K562 (cell line): ENCODE measurements at regions not wholly inside any gene's neighbourhood (a gene's known extent, or its start where the extent isn't known, plus 50 kb on each side); places are given as distances from the start of the nearest gene placed in this dataset.

Experiments used
- ATAC-seq: fragments of 200-7000 bp; cut with Tn5 transposase; 3 replicates; pipeline ENCODE4 v1.9.1; 2020; ENCODE audit warnings: moderate library complexity
- BruUV-seq: library from RNA; stranded (reverse); fragments of 400-500 nt; replicated peaks from 2 replicates; lab custom pipeline; 2021; lab: Mats Ljungman, UMichigan
- CTCF ChIA-PET: fragments of 300-600 bp; formaldehyde crosslinking; extraction: SDS; loops from one replicate; lab custom pipeline; 2021; ENCODE audit warnings: low intra/inter-chr PET ratio; lab: Yijun Ruan, JAX
- POLR2A ChIA-PET: fragments of 300-600, 350-650 bp; sonication (Branson Sonifier 250); formaldehyde crosslinking; extraction: SDS; loops from one replicate; lab custom pipeline; 2021; ENCODE audit warnings: antibody characterized with exemption, inconsistent platforms; lab: Yijun Ruan, JAX
- DNase-seq, 4 experiments: peaks; one replicate each; pipeline versions ENCODE4 v3.0.0 to v3.0.0-alpha.2; 2011 to 2018; ENCODE audit warnings: low spot score in 3 of 4, mixed read lengths in 3 of 4; ENCODE audit errors: extremely low read depth in 1 of 4
- FAIRE-seq: peaks from 2 replicates; lab custom pipeline; 2011; peaks lifted over from hg19 to GRCh38; lab: Jason Lieb, UNC
- H2AFZ ChIP-seq: 2 replicates; pipeline ENCODE4 v1.6.0; 2011; ENCODE audit warnings: low read depth, low read length, control low read depth, inconsistent platforms
- H3K27ac ChIP-seq: fragments of 200-600 bp; 3 replicates; pipeline ENCODE4 v1.8.0; 2011; ENCODE audit warnings: low read depth, mild to moderate bottlenecking, control low read depth, inconsistent platforms, low read length, moderate library complexity, mixed read lengths; ENCODE audit errors: extremely low read depth
- H3K27me3 ChIP-seq, 2 experiments: fragments of 300-600 bp in 1 of 2; 2 replicates in 1 of 2; 3 replicates in 1 of 2; pipeline versions ENCODE4 v1.6.0 to v1.8.0; 2011; ENCODE audit warnings: inconsistent platforms in 2 of 2, low read length in 2 of 2, mild to moderate bottlenecking in 1 of 2, mixed read lengths in 1 of 2, moderate library complexity in 1 of 2; ENCODE audit not compliant: control insufficient read depth in 2 of 2, insufficient read depth in 2 of 2
- H3K36me3 ChIP-seq: fragments of 300-600 bp; 3 replicates; pipeline ENCODE4 v1.8.0; 2011; ENCODE audit warnings: mild to moderate bottlenecking, low read length, inconsistent platforms; ENCODE audit not compliant: control insufficient read depth, insufficient read depth
- H3K4me1 ChIP-seq, 2 experiments: fragments of 200-600 bp in 1 of 2; replicated peaks in 1 of 2; 2 replicates in 1 of 2; 3 replicates in 1 of 2; pipeline versions ENCODE4 v1.5.1 to v1.8.0; 2011; ENCODE audit warnings: inconsistent platforms in 2 of 2, low read length in 2 of 2, mild to moderate bottlenecking in 1 of 2, mixed read lengths in 1 of 2, moderate library complexity in 1 of 2; ENCODE audit not compliant: control insufficient read depth in 2 of 2, insufficient read depth in 2 of 2
- H3K4me2 ChIP-seq: 2 replicates; pipeline ENCODE4 v1.6.1; 2011; ENCODE audit warnings: low read length, control low read depth, inconsistent platforms, mixed read lengths; ENCODE audit not compliant: insufficient read depth
- H3K4me3 ChIP-seq: fragments of 200-600 bp; sonication (generic), shearing (Covaris generic); 2 replicates; pipeline ENCODE4 v1.5.1; 2016; ENCODE audit warnings: control low read depth, inconsistent platforms
- H3K79me2 ChIP-seq: fragments of 200-600 bp; 3 replicates; pipeline ENCODE4 v1.8.0; 2011; ENCODE audit warnings: low read length, inconsistent platforms; ENCODE audit not compliant: control insufficient read depth, insufficient read depth
- H3K9ac ChIP-seq, 2 experiments: 2 replicates each; pipeline versions ENCODE4 v1.6.0 to v1.6.1; 2011; ENCODE audit warnings: low read depth in 2 of 2, low read length in 2 of 2, control low read depth in 1 of 2, inconsistent platforms in 1 of 2, mild to moderate bottlenecking in 1 of 2, mixed read lengths in 1 of 2; ENCODE audit not compliant: insufficient read depth in 1 of 2
- H3K9me1 ChIP-seq: one replicate; pipeline ENCODE4 v1.6.0; 2011; ENCODE audit warnings: inconsistent platforms, mild to moderate bottlenecking, low read length, moderate library complexity; ENCODE audit not compliant: control insufficient read depth, insufficient read depth
- H3K9me3 ChIP-seq: replicated peaks from 2 replicates; pipeline ENCODE4 v1.5.1; 2011; ENCODE audit warnings: low read depth, low read length, inconsistent platforms; ENCODE audit not compliant: control insufficient read depth, insufficient read depth
- H4K20me1 ChIP-seq: replicated peaks from 2 replicates; pipeline ENCODE4 v1.6.1; 2011; ENCODE audit warnings: low read length, inconsistent platforms, mixed read lengths; ENCODE audit not compliant: control insufficient read depth, insufficient read depth
- ATF7 ChIP-seq: fragments of 450-650 bp; IDR thresholded peaks from 2 replicates; pipeline ENCODE4 v1.7.1; 2014; ENCODE audit warnings: mild to moderate bottlenecking, moderate library complexity
- CREM ChIP-seq: IDR thresholded peaks from 2 replicates; pipeline ENCODE4 v1.6.1; 2014; ENCODE audit warnings: antibody characterized with exemption, low read depth
- E2F3 ChIP-seq: fragments of 250-450 bp; sonication (Bioruptor Pico); IDR thresholded peaks from 2 replicates; pipeline ENCODE4 v1.4.0; 2020; ENCODE audit warnings: mild to moderate bottlenecking
- ILK ChIP-seq: fragments of 450-650 bp; IDR thresholded peaks from 2 replicates; pipeline ENCODE4 v1.6.1; 2016; ENCODE audit warnings: missing genetic modification characterization, low read depth, mild to moderate bottlenecking, missing compliant biosample characterization, moderate library complexity, borderline replicate concordance
- JUNB ChIP-seq: fragments of 450-650 bp; formaldehyde crosslinking; conservative IDR thresholded peaks from 2 replicates; pipeline ENCODE4 v1.4.0; 2020; ENCODE audit warnings: mild to moderate bottlenecking
- MTA3 ChIP-seq: fragments of 450-650 bp; formaldehyde crosslinking; IDR thresholded peaks from 2 replicates; pipeline ENCODE4 v1.6.1; 2017; ENCODE audit warnings: mild to moderate bottlenecking, borderline replicate concordance
- NCOA2 ChIP-seq, 2 experiments: fragments of 450-650 bp; IDR thresholded peaks; 2 replicates each; pipeline ENCODE4 v1.6.1; 2018; ENCODE audit warnings: mild to moderate bottlenecking in 2 of 2, moderate library complexity in 1 of 2; ENCODE audit not compliant: partially characterized antibody in 2 of 2
- NR4A1 ChIP-seq, 2 experiments: fragments of 250-450 bp in 1 of 2; fragments of 450-650 bp in 1 of 2; sonication (Bioruptor Pico) in 1 of 2; IDR thresholded peaks; 2 replicates each; pipeline versions ENCODE4 v1.4.0 to v1.6.1; 2016 to 2020; ENCODE audit warnings: mild to moderate bottlenecking in 2 of 2, missing compliant biosample characterization in 1 of 2, missing genetic modification characterization in 1 of 2, moderate library complexity in 1 of 2
- RFX5 ChIP-seq: IDR thresholded peaks from 2 replicates; pipeline ENCODE4 v1.6.1; 2011; ENCODE audit warnings: low read depth, mild to moderate bottlenecking, improper control_type of control experiment, low read length
- RNF2 ChIP-seq: sonication (generic); IDR thresholded peaks from 2 replicates; pipeline ENCODE4 v1.6.1; 2016
- SMAD2 ChIP-seq: fragments of 150-350 bp; IDR thresholded peaks from 2 replicates; pipeline ENCODE4 v1.6.1; 2014; ENCODE audit warnings: low read depth, mild to moderate bottlenecking, low read length
- SP2 ChIP-seq: IDR thresholded peaks from 2 replicates; pipeline ENCODE4 v1.6.1; 2011; ENCODE audit warnings: mild to moderate bottlenecking, low read depth, low read length, moderate library complexity; ENCODE audit not compliant: poor library complexity, severe bottlenecking; ENCODE audit errors: extremely low read depth
- ZNF121 ChIP-seq: sonication (generic); formaldehyde crosslinking; conservative IDR thresholded peaks from 2 replicates; pipeline ENCODE4 v1.8.0; 2022; ENCODE audit warnings: missing genetic modification reagents
- ZNF561 ChIP-seq: fragments of 450-650 bp; formaldehyde crosslinking; conservative IDR thresholded peaks from 2 replicates; pipeline ENCODE4 v1.4.0; 2020; ENCODE audit warnings: mild to moderate bottlenecking, moderate library complexity
- ZNF707 ChIP-seq: fragments of 250-450 bp; sonication (Bioruptor Pico); conservative IDR thresholded peaks from 2 replicates; pipeline ENCODE4 v1.8.0; 2022; ENCODE audit warnings: inconsistent platforms, mild to moderate bottlenecking, moderate library complexity
- in situ Hi-C: fragments of 300-500 bp; cut with MboI; formaldehyde crosslinking; loops from 4 replicates; pipeline ENCODE4 v1.15.0; 2018; ENCODE audit warnings: inconsistent platforms, mixed read lengths
- intact Hi-C: fragments of 100-400 bp; cut with micrococcal nuclease; formaldehyde crosslinking; loops from 2 replicates; pipeline ENCODE4 v1.14.2; 2022
- TF ChIP-seq, protein P1 (sequence below), 2 experiments: fragments of 250-450 bp in 1 of 2; fragments of 450-650 bp in 1 of 2; sonication (Bioruptor Pico) in 1 of 2; IDR thresholded peaks; 2 replicates each; pipeline versions ENCODE4 v1.6.1 to v1.8.0; 2016 to 2021; ENCODE audit warnings: mild to moderate bottlenecking in 2 of 2, moderate library complexity in 2 of 2, missing compliant biosample characterization in 1 of 2, missing genetic modification characterization in 1 of 2
- TF ChIP-seq, protein P2 (sequence below): fragments of 250-450 bp; sonication (Bioruptor Pico); IDR thresholded peaks from 2 replicates; pipeline ENCODE4 v1.9.0; 2021; ENCODE audit warnings: mild to moderate bottlenecking, inconsistent platforms
- TF ChIP-seq, protein P3 (sequence below): sonication (generic); formaldehyde crosslinking; IDR thresholded peaks from 2 replicates; pipeline ENCODE4 v1.9.0; 2022; ENCODE audit warnings: mild to moderate bottlenecking, missing genetic modification reagents
- TF ChIP-seq, protein P4 (sequence below): sonication (generic); formaldehyde crosslinking; IDR thresholded peaks from 2 replicates; pipeline ENCODE4 v1.8.0; 2022; ENCODE audit warnings: mild to moderate bottlenecking, missing genetic modification reagents

DNA sequence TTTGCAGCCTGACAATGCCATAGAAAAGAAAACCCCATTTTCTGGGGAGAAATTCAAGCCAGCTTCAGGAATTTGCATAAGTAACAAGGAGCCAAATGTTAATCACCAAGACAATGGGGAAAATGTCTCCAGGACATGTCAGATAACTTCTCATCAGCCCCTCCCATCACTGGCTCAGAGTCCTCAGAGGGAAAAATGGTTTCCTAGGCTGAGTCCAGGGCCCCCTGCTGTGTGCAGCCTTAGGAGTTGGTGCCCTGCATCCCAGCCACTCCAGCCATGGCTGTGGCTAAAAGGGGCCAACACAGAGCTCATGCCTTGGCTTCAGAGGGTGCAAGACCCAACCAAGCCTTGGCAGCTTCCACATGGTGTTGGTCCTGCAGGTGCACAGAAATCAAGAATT, 63.7 kb upstream of the FANCL start:
- Histone ChIP-seq H2AFZ (no peak overlapping the region), H3K79me2 (no peaks in the 10 kb centered on the region), H3K9ac (no peak overlapping the region), H3K4me3 (no peak overlapping the region), H4K20me1 (no peaks in the 10 kb centered on the region), H3K4me1 (no peaks in the 10 kb centered on the region), H3K9me3 (no peaks in the 10 kb centered on the region), H3K36me3 (no peaks in the 10 kb centered on the region), H3K4me2 (no peak overlapping the region), H3K27me3 (no peaks in the 10 kb centered on the region), H3K27ac (no peak overlapping the region), H3K9me1 (no peaks in the 10 kb centered on the region)
- POLR2A ChIA-PET: no interaction called here
- ATAC-seq (no peak), DNase-seq (no peak), FAIRE-seq (no peak)
- no TSS peak for BruUV-seq
- CTCF ChIA-PET: no interaction called here
- intact Hi-C loops (no loop called here), in situ Hi-C loops (no loop called here)
- TF ChIP-seq NR4A1 (CRISPR knock-in tag; IDR thresholded peaks at IDR 0.05) (no peak), NR4A1 (tag; IDR thresholded peaks at IDR 0.05) (no peak), SMAD2 (no peak), ZNF707 (CRISPR knock-in tag) (no peak), MTA3 (no peak), RFX5 (no peak), ZNF121 (CRISPR knock-in tag) (no peak), E2F3 (CRISPR knock-in tag) (no peak), JUNB (CRISPR knock-in tag) (no peak), ILK (tag) (no peak), SP2 (no peak), NCOA2 (IDR thresholded peaks at IDR 0.05; ENCODE audit: partially characterized antibody in 2 of 2) (no peak), RNF2 (no peak), ATF7 (no peak), CREM (no peak), ZNF561 (no peak)
- TF ChIP-seq, protein P1, sequence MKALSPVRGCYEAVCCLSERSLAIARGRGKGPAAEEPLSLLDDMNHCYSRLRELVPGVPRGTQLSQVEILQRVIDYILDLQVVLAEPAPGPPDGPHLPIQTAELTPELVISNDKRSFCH (CRISPR knock-in tag; IDR thresholded peaks at IDR 0.05): no peak
- TF ChIP-seq, protein P1 (tag; IDR thresholded peaks at IDR 0.05): no peak
- TF ChIP-seq, protein P2, sequence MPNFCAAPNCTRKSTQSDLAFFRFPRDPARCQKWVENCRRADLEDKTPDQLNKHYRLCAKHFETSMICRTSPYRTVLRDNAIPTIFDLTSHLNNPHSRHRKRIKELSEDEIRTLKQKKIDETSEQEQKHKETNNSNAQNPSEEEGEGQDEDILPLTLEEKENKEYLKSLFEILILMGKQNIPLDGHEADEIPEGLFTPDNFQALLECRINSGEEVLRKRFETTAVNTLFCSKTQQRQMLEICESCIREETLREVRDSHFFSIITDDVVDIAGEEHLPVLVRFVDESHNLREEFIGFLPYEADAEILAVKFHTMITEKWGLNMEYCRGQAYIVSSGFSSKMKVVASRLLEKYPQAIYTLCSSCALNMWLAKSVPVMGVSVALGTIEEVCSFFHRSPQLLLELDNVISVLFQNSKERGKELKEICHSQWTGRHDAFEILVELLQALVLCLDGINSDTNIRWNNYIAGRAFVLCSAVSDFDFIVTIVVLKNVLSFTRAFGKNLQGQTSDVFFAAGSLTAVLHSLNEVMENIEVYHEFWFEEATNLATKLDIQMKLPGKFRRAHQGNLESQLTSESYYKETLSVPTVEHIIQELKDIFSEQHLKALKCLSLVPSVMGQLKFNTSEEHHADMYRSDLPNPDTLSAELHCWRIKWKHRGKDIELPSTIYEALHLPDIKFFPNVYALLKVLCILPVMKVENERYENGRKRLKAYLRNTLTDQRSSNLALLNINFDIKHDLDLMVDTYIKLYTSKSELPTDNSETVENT: no peak
- TF ChIP-seq, protein P3, sequence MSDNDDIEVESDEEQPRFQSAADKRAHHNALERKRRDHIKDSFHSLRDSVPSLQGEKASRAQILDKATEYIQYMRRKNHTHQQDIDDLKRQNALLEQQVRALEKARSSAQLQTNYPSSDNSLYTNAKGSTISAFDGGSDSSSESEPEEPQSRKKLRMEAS (CRISPR knock-in tag): no peak
- TF ChIP-seq, protein P4, sequence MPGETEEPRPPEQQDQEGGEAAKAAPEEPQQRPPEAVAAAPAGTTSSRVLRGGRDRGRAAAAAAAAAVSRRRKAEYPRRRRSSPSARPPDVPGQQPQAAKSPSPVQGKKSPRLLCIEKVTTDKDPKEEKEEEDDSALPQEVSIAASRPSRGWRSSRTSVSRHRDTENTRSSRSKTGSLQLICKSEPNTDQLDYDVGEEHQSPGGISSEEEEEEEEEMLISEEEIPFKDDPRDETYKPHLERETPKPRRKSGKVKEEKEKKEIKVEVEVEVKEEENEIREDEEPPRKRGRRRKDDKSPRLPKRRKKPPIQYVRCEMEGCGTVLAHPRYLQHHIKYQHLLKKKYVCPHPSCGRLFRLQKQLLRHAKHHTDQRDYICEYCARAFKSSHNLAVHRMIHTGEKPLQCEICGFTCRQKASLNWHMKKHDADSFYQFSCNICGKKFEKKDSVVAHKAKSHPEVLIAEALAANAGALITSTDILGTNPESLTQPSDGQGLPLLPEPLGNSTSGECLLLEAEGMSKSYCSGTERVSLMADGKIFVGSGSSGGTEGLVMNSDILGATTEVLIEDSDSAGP (CRISPR knock-in tag): no peak
